Ecto neural progenitor cell (in vitro differentiated cells): ENCODE measurements at regions not wholly inside any gene's neighbourhood (a gene's known extent, or its start where the extent isn't known, plus 50 kb on each side); places are given as distances from the start of the nearest gene placed in this dataset.

ENCODE experiments used
- DNase-seq: peaks from one replicate; pipeline ENCODE4 v3.0.0-alpha.2; 2018; ENCODE audit warnings: low spot score

GRCh38 chr7:109945820-109946518 lies 1145.0 kb upstream of the LRRN3 start:
- no peak for DNase-seq

GRCh38 chr7:109950256-109950655 lies 1140.7 kb upstream of the LRRN3 start:
- DNase-seq, result no peak

GRCh38 chr7:109950821-109951564 lies 1139.9 kb upstream of the LRRN3 start:
- no peak for DNase-seq

GRCh38 chr7:109951565-109951928 lies 1139.4 kb upstream of the LRRN3 start:
- no peak for DNase-seq

GRCh38 chr7:109955986-109956385 lies 1134.9 kb upstream of the LRRN3 start:
- no peak for DNase-seq

GRCh38 chr7:109956916-109957315 lies 1134.0 kb upstream of the LRRN3 start:
- DNase-seq, result no peak

DNA sequence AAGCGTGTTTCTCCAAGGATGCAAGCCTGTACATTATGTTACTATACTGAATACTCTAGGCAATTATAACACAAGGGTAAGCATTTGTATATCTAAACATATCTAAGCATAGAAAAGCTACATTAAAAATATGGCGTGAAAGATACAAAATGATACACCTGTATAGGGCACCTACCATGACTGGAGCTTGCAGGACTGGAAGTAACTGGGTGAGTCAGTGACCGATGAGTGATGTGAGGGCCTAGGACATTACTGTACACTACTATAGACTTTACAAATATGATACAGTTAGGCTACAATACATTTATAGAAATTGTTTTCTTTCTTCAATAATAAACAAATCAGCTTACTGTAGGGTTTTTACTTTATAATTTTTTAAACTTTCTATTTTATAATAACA lies 1127.2 kb upstream of the LRRN3 start:
- DNase-seq, result no peak

- no peak for DNase-seq
Measured at GRCh38 chr7:109964780-109965179, 1126.1 kb upstream of the LRRN3 start.

DNA sequence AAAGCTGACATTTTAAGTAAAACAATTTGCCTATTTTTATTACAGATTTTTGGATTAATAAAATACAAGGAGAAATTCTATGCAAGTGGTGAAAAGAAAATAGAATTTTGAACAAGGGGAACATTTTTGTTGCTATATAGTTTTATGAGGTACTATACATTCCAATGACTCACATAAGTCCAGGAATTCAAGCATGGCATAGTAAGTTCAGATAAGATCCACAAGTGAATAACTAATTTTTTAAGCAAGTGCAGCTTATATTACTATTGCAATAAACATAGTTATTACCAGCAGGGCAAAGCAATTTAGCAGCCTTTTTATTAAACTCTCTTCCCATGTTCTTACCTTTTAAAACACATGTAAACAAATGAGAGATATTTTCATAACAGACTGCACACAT lies 1123.5 kb upstream of the LRRN3 start:
- no peak for DNase-seq

DNA sequence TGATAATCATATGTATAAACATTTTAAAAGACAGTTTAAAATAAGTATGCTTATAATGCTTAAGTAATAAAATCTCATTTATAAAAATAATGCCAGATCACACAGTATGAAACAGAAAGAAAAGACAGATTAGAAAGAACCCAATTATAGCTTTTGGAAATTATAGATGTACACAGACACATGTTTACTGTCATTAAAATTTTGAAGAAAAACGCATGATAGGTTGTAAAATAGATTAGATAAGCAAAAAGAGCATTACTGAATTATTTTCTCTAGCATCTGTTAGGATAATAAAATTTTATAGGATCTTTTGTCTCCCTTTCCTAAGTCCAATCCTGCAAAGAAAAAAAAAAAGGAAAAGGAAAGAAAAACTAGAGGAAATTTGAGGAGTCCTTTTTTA lies 1107.3 kb upstream of the LRRN3 start:
- no peak for DNase-seq

DNA sequence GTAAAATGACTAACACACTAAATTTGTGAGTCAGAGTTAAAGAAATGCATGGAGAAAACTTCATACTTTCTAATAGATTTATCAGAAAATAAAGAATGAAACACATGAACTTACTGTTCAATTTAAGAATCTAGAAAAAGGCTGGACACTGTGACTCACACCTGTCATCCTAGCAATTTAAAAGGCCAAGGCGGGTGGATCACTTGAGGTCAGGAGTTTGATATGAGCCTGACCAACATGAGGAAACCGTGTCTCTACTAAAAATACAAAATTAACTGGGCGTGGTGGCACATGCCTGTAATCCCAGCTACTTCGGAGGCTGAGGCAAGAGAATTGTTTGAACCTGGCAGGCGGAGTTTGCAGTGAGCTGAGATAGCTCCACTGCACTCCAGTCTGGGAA lies 1106.2 kb upstream of the LRRN3 start:
- no peak for DNase-seq

DNA sequence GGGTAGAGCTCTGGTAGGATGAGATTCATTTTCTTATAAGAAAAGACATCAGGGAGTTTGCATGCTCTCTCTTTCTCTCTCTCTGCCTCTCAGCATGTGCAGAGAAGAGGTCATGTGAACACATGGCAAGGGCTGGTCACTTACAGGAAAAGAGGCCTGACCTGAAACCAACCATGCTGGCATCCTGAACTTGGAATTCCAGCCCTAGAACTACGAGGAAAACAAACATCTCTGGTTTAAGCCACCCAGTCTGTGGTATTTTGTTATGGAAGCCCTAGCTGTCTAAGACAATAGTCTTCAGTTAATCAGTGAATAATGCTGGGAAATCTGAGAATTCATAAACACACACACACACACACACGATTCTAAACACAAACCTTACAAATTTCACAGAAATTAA lies 1104.2 kb upstream of the LRRN3 start:
- DNase-seq, result no peak

GRCh38 chr7:109996411-109996810 lies 1094.5 kb upstream of the LRRN3 start:
- no peak for DNase-seq

GRCh38 chr7:109996927-109997326 lies 1094.0 kb upstream of the LRRN3 start:
- no peak for DNase-seq

GRCh38 chr7:109997837-109998236 lies 1093.1 kb upstream of the LRRN3 start:
- DNase-seq, result no peak

GRCh38 chr7:110001254-110001938 lies 1089.5 kb upstream of the LRRN3 start:
- DNase-seq, result no peak

- DNase-seq, result no peak
Measured at GRCh38 chr7:110003827-110004226, 1087.1 kb upstream of the LRRN3 start.

GRCh38 chr7:110007320-110008063 lies 1083.4 kb upstream of the LRRN3 start:
- no peak for DNase-seq

DNA sequence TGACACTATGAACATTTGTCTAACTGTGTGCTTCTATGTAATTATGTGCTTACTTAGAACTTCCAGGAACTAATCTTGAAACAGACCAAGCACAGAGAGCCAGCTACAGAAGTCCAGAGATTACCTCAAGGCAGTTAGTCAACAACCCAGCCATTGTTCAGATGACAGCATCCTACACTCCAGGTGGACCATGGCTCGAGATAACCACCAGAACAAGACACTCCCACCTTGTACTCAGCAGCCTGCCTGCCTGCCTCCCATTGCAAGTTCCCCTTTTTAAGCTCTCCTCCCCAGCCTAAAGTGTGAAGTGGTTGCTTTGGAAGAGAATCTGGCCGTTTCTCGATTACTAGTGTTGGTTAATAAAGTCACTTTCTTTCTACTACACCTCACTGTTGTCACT lies 1080.6 kb upstream of the LRRN3 start:
- DNase-seq, result no peak

DNA sequence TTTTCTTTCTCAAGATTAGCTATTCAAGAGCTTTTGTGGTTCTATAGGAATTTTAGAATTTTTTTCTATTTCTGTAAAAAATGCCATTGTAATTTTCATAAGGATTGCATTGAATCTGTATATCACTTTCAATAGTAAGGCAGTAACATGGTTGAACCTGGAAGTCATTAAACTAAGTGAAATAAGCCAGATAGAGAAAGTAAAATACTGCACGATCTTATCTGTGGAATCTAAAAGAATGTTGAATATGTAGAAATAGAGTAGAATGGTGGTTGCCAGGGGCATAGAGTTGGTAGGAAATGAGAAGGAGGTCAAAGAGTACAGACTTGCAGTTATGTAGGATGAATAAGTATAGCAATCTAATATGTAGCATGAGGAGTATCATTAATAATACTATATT lies 1073.5 kb upstream of the LRRN3 start:
- no peak for DNase-seq

- DNase-seq, result no peak
Measured at GRCh38 chr7:110027385-110027784, 1063.5 kb upstream of the LRRN3 start.

DNA sequence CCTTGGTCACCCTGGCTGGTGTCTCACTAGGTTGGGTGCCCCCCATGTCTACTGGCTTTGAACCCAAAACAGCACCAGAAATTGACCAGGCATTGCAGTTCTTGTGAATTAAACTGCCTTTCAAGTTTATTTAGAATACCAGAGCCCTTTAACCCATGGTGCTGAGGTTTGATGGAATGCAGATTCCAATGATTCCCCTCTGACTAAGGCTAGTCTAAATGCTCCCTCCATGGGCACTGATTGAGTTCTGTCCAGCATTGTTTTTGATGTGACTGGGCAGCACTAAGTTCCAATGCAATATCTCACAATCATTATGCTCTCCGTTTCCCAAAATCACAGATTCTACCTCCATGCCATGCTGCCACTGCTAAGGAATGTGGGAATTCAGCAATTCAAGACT lies 1047.4 kb upstream of the LRRN3 start:
- no peak for DNase-seq

- no peak for DNase-seq
Measured at GRCh38 chr7:110050785-110051184, 1040.1 kb upstream of the LRRN3 start.
